Activated naive CD4-positive, alpha-beta T cell treated with anti-CD3 and anti-CD28 coated beads, Interleukin-2, amount 50 U/mL, for 24 hours (primary cell): ENCODE measurements at regions not wholly inside any gene's neighbourhood (a gene's known extent, or its start where the extent isn't known, plus 50 kb on each side); places are given as distances from the start of the nearest gene placed in this dataset.
"Not testable (repeated sequence)": the region's sequence is repeated elsewhere in the genome, so short reads cannot be mapped to it uniquely, and the experiment has no call there.

Source experiments
- H3K27ac Mint-ChIP-seq: one replicate; pipeline ENCODE4 v1.8.0; 2021; ENCODE audit warnings: mild to moderate bottlenecking, mixed read lengths
- H3K27me3 Mint-ChIP-seq: one replicate; pipeline ENCODE4 v1.8.0; 2021; ENCODE audit warnings: mixed read lengths
- H3K36me3 Mint-ChIP-seq: one replicate; pipeline ENCODE4 v1.8.0; 2021; ENCODE audit warnings: mixed read lengths
- H3K4me1 Mint-ChIP-seq: one replicate; pipeline ENCODE4 v1.8.0; 2021; ENCODE audit warnings: mixed read lengths
- H3K4me3 Mint-ChIP-seq: one replicate; pipeline ENCODE4 v1.8.0; 2021; ENCODE audit warnings: mild to moderate bottlenecking, mixed read lengths
- H3K9me3 Mint-ChIP-seq: one replicate; pipeline ENCODE4 v1.8.0; 2021; ENCODE audit warnings: mixed read lengths

DNA sequence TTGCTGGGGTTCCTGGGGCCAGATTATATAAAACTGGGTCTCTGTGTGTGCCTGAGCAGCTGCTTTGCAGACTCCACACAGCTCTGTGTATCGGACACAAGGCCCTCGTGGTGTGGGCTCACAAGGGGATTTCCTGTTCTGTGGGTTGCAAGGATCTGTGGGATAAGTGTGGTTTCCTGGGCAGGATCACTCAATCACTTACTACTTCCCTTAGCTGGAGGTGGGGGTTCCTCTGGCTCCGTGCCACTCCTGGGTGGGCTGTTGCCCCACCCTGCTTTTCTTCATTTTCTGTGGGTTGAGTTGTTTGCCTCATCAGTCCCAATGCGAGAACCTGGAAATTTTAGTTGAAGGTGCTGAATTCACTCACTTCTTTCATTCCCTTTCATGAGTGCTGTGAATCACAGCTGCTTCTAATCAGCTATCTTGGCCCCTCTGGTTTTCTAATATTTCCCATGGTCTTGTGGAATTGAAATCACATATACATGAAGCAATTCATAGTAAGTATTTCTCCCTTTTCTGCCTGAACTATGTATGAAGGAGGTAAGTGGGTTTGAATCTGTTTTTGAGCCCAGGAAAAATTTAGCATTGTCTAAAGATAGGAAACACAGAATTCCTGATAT, 196.3 kb downstream of the DCDC2C start:
- H3K27me3 Mint-ChIP-seq = peaks cover 9% of the 10 kb centered on the region
- peak overlapping the region; percentile 52 for H3K27ac Mint-ChIP-seq
- H3K36me3 Mint-ChIP-seq = no peaks in the 10 kb centered on the region
- peaks cover 10% of the 10 kb centered on the region for H3K9me3 Mint-ChIP-seq
- H3K4me1 Mint-ChIP-seq = no peaks in the 10 kb centered on the region
- H3K4me3 Mint-ChIP-seq = no peak overlapping the region

DNA sequence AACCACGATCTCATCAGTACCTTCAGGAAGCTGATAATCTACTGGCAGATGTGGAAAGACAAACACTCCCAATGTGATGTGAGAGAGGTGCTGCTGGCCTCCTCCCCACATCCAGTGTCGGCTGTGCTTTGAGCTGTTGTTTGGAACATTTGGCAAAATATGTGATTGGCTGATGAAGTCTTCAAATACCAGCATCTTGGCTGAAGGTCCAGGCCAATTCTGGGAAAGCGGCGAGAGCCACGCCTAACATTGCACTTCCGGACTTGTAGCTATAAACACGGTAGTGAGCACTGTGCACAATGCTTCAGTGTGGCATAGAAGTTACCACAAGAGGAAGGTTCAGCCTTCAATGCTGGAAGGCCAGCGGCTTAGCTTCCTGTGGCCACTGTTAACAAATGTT, 198.8 kb downstream of the DCDC2C start:
- H3K4me3 Mint-ChIP-seq = no peak overlapping the region

DNA sequence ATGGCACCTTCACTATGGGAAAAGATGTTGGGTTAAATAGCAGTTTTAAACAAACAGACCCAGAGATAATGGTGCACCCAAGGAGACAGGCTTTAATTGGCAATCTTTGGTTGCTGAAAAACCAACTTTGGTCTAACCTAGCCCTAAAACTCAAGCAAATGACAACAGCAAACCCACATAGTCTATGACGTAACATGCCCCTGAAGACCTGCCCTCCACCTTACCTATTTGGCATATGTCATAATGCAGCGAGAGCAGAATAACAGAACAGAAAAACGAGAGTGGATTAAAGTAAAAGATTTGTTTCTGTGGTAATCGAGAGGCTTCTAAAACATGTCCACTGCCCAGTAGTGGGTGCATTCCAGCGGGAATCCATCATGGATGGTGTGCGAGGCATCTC, 200.7 kb downstream of the DCDC2C start:
- no peaks in the 10 kb centered on the region for H3K4me1 Mint-ChIP-seq
- H3K9me3 Mint-ChIP-seq = peaks cover 2% of the 10 kb centered on the region
- peaks cover 9% of the 10 kb centered on the region for H3K27me3 Mint-ChIP-seq
- no peak overlapping the region for H3K4me3 Mint-ChIP-seq
- no peaks in the 10 kb centered on the region for H3K36me3 Mint-ChIP-seq
- H3K27ac Mint-ChIP-seq = no peak overlapping the region

More for the DNA sequence above, 198.8 kb downstream of the DCDC2C start:
- H3K27me3 Mint-ChIP-seq = peaks cover 9% of the 10 kb centered on the region
- no peak overlapping the region for H3K27ac Mint-ChIP-seq
- H3K9me3 Mint-ChIP-seq = peaks cover 5% of the 10 kb centered on the region
- H3K36me3 Mint-ChIP-seq = no peaks in the 10 kb centered on the region
- H3K4me1 Mint-ChIP-seq = no peaks in the 10 kb centered on the region

DNA sequence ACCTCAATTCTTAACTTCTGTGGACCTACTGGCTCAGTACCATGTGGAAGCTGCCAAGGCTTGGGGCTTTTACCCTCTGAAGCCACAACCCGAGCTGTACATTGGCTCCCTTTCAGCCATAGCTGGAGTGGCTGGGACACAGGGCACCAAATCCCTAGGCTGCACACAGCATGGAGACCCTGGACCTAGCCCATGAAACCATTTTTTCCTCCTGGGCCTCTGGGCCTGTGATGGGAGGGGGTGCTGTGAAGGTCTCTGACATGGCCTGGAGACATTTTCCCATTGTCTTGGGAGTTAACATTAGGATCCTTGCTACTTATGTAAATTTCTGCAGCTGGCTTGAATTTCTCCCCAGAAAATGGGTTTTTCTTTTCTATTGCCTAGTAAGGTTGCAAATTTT, 205.1 kb downstream of the DCDC2C start:
- H3K9me3 Mint-ChIP-seq, H3K4me3 Mint-ChIP-seq, H3K4me1 Mint-ChIP-seq, H3K27ac Mint-ChIP-seq, H3K27me3 Mint-ChIP-seq, H3K36me3 Mint-ChIP-seq: not testable (repeated sequence)

DNA sequence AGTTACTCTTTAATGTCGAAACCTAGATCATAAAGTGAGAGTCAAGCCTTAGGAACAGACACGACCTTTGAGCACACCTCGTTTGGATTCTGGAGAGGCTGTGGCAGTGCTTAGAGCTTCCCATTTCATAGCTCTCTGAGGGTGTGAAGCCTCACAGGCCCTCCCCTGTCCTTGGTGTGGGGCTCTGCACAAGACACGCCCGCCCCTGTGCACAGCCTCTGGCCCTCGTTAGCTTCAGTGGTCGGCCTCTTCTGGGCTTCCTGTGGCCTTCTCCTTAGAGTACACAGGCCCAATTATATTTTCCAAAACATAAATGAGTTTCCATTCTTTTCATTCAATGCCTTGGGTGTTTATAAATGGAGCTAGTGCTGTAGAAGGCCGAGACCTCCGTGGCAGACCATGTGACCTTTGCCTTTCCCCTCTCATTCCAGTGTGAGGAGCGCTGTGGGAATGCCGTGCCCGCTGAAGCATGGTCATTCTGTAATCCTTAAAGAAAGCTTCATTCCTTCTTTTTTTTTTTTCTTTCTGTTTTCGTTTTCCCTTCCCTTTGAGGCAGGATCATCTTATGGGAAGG, 208.6 kb downstream of the DCDC2C start:
- Mint-ChIP-seq H3K9me3 (peaks cover 5% of the 10 kb centered on the region), H3K4me1 (no peaks in the 10 kb centered on the region), H3K36me3 (no peaks in the 10 kb centered on the region), H3K4me3 (no peak overlapping the region), H3K27ac (no peak overlapping the region), H3K27me3 (peaks cover 2% of the 10 kb centered on the region)

DNA sequence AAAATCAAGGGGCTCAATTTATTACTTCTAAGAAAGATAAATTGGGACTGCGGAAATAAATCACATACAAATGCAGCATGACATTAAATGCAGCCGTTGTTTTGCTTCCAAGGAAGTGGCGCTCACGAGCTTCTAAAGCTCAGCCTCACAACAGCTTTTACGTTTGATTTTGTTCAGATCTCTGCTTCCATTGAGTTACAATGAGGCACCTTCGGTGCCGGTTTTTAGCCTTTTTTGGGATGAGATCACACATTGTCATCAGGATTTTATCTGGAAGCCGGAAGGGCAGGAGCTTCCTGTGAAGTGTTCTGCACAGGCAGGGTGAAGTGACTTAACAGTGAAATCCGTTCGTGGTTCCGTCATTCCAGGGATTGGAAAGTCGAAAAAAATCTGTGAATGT, 209.8 kb downstream of the DCDC2C start:
- Mint-ChIP-seq H3K9me3 (peaks cover 5% of the 10 kb centered on the region), H3K4me3 (no peak overlapping the region), H3K27me3 (peaks cover 2% of the 10 kb centered on the region), H3K4me1 (no peaks in the 10 kb centered on the region), H3K27ac (no peak overlapping the region), H3K36me3 (no peaks in the 10 kb centered on the region)

DNA sequence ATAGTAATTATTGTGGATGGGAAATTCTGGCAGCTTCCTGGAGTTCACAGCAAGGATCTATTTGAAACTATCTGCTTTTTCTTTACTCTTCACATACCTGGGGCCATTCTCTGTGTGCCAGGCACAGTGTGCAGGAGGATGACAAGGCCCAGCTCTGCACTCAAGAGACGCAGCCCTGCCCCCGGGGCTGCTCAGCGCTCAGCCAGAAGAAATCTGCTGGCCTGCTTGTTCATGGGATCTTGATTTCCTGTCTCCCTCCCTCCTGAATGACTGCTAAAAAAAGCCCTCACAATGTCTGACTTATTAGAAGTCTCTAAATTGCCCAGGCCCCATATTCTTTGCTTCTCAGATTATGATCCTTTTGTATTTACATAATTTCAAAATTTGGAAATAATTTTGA, 210.9 kb downstream of the DCDC2C start:
- Mint-ChIP-seq H3K9me3 (peaks cover 1% of the 10 kb centered on the region), H3K36me3 (no peaks in the 10 kb centered on the region), H3K4me3 (no peak overlapping the region), H3K27me3 (peaks cover 2% of the 10 kb centered on the region), H3K27ac (no peak overlapping the region), H3K4me1 (no peaks in the 10 kb centered on the region)

DNA sequence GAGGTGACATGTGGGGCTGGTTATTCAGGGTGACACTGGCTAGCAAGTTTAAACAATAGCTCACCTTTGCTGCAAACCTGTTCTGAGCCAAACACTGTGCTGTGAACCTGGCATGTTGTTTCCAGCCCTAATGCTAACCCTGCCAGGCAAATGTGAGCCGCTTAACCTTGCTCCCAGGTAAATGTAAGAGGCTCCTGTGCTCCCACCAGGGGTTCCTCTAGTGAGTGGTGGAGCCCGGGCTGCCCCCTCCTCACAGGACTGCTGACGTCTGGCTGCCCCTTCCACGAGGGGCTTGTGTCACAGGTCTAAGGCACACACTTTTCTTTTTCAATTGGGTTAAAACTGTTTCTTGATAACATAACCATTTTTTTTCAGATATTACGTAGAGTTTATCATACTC, 223.7 kb downstream of the DCDC2C start:
- Mint-ChIP-seq H3K27me3 (no peaks in the 10 kb centered on the region), H3K27ac (no peak overlapping the region), H3K9me3 (no peaks in the 10 kb centered on the region), H3K36me3 (no peaks in the 10 kb centered on the region), H3K4me3 (no peak overlapping the region), H3K4me1 (no peaks in the 10 kb centered on the region)

DNA sequence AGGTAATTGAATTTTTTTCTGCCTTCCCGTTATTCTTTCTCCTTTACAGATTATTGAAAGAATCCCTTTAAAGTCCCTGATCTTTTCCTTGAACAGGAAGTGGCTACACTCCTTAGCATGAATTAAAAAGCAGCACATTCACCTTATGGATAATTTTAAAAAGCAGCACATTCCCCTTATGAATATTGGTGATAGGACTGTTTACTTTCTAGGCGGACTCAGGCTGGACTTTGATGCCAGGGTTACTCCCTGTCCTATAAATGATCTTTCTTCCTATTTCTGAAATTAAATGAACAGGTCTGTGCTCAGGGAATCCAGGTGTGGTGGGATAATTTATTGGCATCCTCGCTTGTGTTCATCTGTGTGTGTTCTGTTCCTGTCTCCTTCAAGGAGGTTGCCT, 226.0 kb downstream of the DCDC2C start:
- Mint-ChIP-seq H3K4me3 (no peak overlapping the region), H3K9me3 (peaks cover 5% of the 10 kb centered on the region), H3K27ac (no peak overlapping the region), H3K27me3 (no peaks in the 10 kb centered on the region), H3K4me1 (no peaks in the 10 kb centered on the region), H3K36me3 (no peaks in the 10 kb centered on the region)

DNA sequence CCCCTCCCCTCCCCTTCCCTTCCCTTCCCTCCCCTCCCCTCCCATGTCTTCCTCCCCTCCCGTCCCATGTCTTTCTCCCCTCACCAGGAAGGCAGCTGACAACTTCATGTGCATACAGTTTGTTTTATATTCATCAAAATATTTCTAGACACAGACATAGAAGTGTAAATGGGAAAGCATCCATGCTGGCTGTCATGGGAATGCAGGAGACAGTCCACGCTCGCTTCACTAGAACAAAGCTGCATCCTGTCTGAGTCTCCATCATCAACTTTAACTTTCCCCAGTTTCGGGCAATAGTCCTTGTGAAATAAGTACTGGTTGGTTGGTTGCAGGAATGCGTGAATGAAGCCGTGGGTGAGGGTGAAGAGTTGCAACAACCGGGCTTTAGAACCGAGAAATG, 226.9 kb downstream of the DCDC2C start:
- Mint-ChIP-seq H3K4me1 (no peaks in the 10 kb centered on the region), H3K36me3 (no peaks in the 10 kb centered on the region), H3K27me3 (no peaks in the 10 kb centered on the region), H3K4me3 (no peak overlapping the region), H3K27ac (no peak overlapping the region), H3K9me3 (peaks cover 5% of the 10 kb centered on the region)

DNA sequence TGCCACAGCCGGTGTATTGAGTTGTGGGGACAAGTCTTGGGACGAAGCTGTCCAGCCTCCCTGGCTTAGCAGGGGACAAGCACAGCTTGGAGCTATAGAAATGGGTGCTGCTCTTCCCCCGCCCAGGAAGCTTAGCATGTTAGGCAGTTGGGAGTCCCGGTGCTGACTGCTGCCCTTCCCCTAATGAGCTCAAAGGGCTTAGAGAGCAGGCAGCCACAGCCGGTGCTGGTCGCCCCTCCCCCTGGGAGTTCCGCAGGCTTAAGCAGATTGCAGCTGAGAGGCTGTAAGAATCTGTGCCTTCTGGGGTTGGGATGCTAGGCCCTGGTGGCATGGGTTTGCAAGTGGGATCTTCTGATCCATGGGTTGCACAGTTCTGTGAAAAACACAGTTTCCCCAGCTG, 237.3 kb downstream of the DCDC2C start:
- peaks cover 5% of the 10 kb centered on the region for H3K27me3 Mint-ChIP-seq
- no peaks in the 10 kb centered on the region for H3K36me3 Mint-ChIP-seq
- no peak overlapping the region for H3K4me3 Mint-ChIP-seq
- no peaks in the 10 kb centered on the region for H3K4me1 Mint-ChIP-seq
- H3K9me3 Mint-ChIP-seq = peaks cover 19% of the 10 kb centered on the region
- no peak overlapping the region for H3K27ac Mint-ChIP-seq

DNA sequence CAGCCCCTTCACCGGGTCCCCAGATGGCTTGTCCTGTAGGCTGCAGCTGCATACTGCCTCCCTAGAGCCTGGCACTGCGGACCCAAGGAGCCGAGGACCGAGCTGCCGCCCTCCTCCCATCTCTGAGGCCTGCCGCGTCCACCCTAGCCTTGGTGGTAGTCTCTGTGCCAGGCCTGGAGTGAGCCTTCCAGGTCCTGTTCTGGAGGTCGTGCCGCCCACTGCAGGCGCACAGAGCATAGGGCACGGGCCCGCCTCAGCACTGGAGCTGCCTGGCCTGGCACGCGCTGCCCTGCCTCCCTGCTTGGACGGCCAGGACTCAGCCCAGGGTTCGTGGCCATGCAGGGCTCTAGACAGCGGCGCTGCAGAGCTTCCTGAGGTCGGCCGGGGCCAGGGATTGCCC, 239.5 kb downstream of the DCDC2C start:
- Mint-ChIP-seq H3K27ac (no peak overlapping the region), H3K27me3 (peaks cover 5% of the 10 kb centered on the region), H3K4me1 (no peaks in the 10 kb centered on the region), H3K36me3 (no peaks in the 10 kb centered on the region), H3K4me3 (no peak overlapping the region), H3K9me3 (peaks cover 15% of the 10 kb centered on the region)

DNA sequence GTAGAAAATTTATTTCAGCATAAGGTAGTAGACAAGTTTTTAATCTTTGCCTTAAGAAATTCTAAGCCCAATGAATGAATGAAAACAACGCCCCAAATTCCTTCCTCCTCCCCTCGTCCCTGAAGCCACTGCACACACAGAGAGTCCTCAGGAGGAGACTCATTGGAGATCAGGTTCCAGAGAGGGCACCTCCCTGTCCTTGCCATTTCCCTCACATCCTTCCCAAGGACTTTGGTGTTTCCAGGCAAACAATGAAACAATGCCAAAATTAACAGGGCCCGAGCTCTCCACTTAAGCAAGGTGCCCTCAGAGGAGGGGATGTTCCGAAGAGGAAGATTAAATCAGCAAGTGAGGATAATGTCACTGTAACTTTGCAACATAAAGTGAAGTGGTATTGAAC, 240.7 kb downstream of the DCDC2C start:
- Mint-ChIP-seq H3K9me3 (peaks cover 6% of the 10 kb centered on the region), H3K4me3 (no peak overlapping the region)

DNA sequence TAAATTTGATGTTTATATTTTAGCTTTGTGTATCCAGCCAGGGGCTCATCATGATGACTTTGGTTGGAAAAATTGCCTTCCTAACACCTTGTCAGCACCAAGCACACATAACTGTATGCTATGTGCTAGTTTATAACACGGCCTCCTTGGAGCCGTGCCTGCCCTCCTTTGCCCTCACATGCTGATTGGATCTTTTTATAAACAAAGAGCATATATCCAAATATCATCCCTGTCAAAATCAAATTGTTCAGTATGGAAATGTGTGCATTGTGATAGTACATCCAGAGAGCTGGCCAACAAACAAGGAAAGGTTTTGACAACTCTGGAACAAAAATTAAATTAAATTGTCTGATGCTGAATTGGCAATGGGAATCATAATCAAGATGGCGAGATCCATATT, 241.5 kb downstream of the DCDC2C start:
- no peaks in the 10 kb centered on the region for H3K9me3 Mint-ChIP-seq
- H3K27ac Mint-ChIP-seq = no peak overlapping the region
- H3K36me3 Mint-ChIP-seq = no peaks in the 10 kb centered on the region
- no peak overlapping the region for H3K4me3 Mint-ChIP-seq
- no peaks in the 10 kb centered on the region for H3K4me1 Mint-ChIP-seq
- peaks cover 5% of the 10 kb centered on the region for H3K27me3 Mint-ChIP-seq

More for the DNA sequence above, 240.7 kb downstream of the DCDC2C start:
- Mint-ChIP-seq H3K36me3 (no peaks in the 10 kb centered on the region), H3K27me3 (peaks cover 5% of the 10 kb centered on the region), H3K4me1 (no peaks in the 10 kb centered on the region), H3K27ac (no peak overlapping the region)

DNA sequence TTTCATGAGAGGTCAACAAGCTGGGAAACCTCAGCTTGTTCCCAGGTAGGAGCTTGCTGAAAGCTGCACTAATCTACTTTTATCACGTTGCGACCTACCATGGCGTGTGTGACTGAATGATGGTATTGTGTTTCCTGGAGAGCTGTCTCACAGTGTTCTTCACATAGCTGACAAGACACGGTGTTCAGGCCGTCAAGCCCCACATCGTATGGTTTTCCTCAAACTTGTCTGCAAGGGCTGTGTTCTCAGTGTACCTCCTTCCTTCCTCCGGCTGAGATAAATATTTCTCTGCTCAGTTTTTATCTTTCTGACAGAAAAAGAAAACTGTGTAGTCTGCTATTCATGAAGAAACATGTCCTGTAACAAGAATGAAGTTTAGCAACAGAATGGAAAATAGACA, 244.8 kb downstream of the DCDC2C start:
- Mint-ChIP-seq H3K27ac (no peak overlapping the region), H3K9me3 (no peaks in the 10 kb centered on the region), H3K4me1 (no peaks in the 10 kb centered on the region), H3K27me3 (no peaks in the 10 kb centered on the region), H3K4me3 (no peak overlapping the region), H3K36me3 (no peaks in the 10 kb centered on the region)

DNA sequence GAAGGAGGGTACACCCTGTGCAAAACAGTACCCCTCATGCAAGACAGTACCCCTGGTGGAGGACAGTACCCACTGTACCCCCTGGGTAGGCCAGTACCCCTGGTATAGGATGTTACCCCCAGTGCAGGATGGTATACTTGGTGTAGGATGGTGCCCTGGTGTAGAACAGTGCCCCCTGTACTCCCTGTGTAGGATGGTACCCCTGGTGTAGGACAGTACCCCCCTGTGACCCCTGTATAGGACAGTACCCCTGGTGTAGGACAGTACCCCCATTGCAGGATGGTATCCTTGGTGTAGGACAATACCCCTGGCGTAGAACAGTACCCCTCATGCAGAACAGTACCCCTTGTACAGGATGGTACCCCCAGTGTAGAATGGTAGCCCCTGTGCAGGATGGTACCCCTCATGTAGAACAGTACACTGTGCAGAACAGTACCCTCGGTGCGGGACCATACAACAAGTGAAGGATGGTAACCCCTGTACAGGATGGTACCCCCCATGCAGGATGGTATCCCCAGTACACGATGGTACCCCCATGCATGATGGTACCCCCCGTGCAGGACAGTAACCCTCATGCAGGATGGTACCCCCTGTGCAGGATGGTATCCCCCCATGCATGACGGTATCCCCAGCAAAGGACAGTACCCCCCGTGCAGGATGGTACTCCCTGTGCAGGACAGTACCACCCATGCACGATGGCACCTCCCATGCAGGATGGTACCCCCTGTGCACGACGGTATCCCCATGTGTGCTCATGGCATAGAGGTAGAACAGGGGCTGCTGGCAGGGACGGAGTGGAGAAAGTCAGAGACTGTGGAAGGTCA, 248.0 kb downstream of the DCDC2C start:
- H3K27me3 Mint-ChIP-seq = no peaks in the 10 kb centered on the region
- H3K36me3 Mint-ChIP-seq = no peaks in the 10 kb centered on the region
- H3K4me3 Mint-ChIP-seq = no peak overlapping the region
- no peaks in the 10 kb centered on the region for H3K4me1 Mint-ChIP-seq
- no peaks in the 10 kb centered on the region for H3K9me3 Mint-ChIP-seq
- H3K27ac Mint-ChIP-seq = no peak overlapping the region
